Lung (tissue), 11 donors: ENCODE measurements at regions not wholly inside any gene's neighbourhood (a gene's known extent, or its start where the extent isn't known, plus 50 kb on each side); places are given as distances from the start of the nearest gene placed in this dataset.
A peak's percentile ranks its signal among the peaks of the same experiment; 100 is the strongest.

Source experiments
- ATAC-seq: fragments of 200-7000 bp; cut with Tn5 transposase; one replicate; pipeline ENCODE4 v1.9.1; 2020; ENCODE audit warnings: moderate number of reproducible peaks; ENCODE audit not compliant: insufficient read depth, low FRiP score
- DNase-seq, 3 donors: peaks; one replicate each; pipeline ENCODE4 v3.0.0-alpha.2; 2013 to 2017
- H3K27ac ChIP-seq, 2 donors: one replicate each; pipeline ENCODE4 v1.5.1; 2013; ENCODE audit warnings: mild to moderate bottlenecking in 2 of 2, moderate library complexity in 2 of 2, control low read depth in 1 of 2, inconsistent platforms in 1 of 2, low read depth in 1 of 2, low read length in 1 of 2
- H3K27me3 ChIP-seq, 3 donors: one replicate each; pipeline ENCODE4 v1.5.1; 2013; ENCODE audit warnings: low read length in 2 of 3; ENCODE audit not compliant: control insufficient read depth in 3 of 3, insufficient read depth in 3 of 3
- H3K36me3 ChIP-seq, 4 donors: one replicate each; pipeline ENCODE4 v1.5.1; 2013; ENCODE audit warnings: low read length in 4 of 4, mild to moderate bottlenecking in 1 of 4, moderate library complexity in 1 of 4; ENCODE audit not compliant: control insufficient read depth in 4 of 4, insufficient read depth in 4 of 4
- H3K4me1 ChIP-seq, 5 donors: one replicate each; pipeline ENCODE4 v1.5.1; 2013; ENCODE audit warnings: low read length in 5 of 5, mild to moderate bottlenecking in 2 of 5, moderate library complexity in 1 of 5; ENCODE audit not compliant: control insufficient read depth in 5 of 5, insufficient read depth in 5 of 5
- H3K4me3 ChIP-seq: one replicate; pipeline ENCODE4 v1.5.1; 2013; ENCODE audit warnings: mild to moderate bottlenecking, control low read depth, moderate library complexity
- H3K9ac ChIP-seq, 2 donors: one replicate each; pipeline ENCODE4 v1.5.1; 2013; ENCODE audit warnings: low read length in 2 of 2, control low read depth in 1 of 2; ENCODE audit not compliant: insufficient read depth in 1 of 2
- H3K9me3 ChIP-seq, 4 donors: one replicate each; pipeline ENCODE4 v1.5.1; 2013; ENCODE audit warnings: low read length in 3 of 4, mild to moderate bottlenecking in 1 of 4, moderate library complexity in 1 of 4; ENCODE audit not compliant: control insufficient read depth in 4 of 4, insufficient read depth in 3 of 4
- WGBS, 2 donors: extraction: QIAGEN DNeasy Blood & Tissue Kit; methylation state at CpG; one replicate each; pipeline ENCODE4 v1.1.7; 2013; 5-methylcytosine and 5-hydroxymethylcytosine counted together
- TF ChIP-seq, protein P1 (sequence below): IDR thresholded peaks from 2 replicates; pipeline ENCODE4 v1.5.1; 2012; ENCODE audit warnings: mild to moderate bottlenecking; ENCODE audit errors: control extremely low read depth, extremely low read depth
- donor health status: control.
- donor health status: control.
- donor health status: Bipolar disorder and iron deficiency.
- donor health status: healthy.
- donor health status: DM: yes; HTN: yes; CAD: no.

DNA sequence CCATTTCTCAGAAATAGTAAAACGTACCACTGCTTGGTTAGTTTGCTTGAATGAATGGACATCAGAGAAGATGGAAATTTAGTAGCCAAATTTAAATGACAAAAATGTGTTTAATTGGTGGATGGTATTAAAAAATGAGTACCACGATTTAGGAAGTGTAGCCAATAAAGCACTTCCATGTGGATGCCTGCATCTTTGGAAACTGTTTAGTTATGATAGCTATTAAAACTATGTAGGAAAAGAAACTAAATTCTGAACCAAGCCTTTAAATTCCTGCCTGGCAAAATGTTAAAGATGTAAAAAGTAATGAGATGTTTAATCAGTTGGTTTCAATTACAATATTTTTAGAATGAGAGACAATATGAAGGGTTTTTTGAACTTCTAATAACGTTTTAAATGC lies 94.8 kb downstream of the NUDT12 start:
- no peak for DNase-seq
- Histone ChIP-seq H3K9ac (no peak overlapping the region), H3K27me3 (no peaks in the 10 kb centered on the region), H3K27ac (no peak overlapping the region), H3K4me3 (no peak overlapping the region), H3K4me1 (no peaks in the 10 kb centered on the region), H3K9me3 (no peaks in the 10 kb centered on the region), H3K36me3 (no peaks in the 10 kb centered on the region)
- 80 to 90% methylated on average over 3 of the region's 3 CpGs for WGBS, 2 donors
- TF ChIP-seq, protein P1, sequence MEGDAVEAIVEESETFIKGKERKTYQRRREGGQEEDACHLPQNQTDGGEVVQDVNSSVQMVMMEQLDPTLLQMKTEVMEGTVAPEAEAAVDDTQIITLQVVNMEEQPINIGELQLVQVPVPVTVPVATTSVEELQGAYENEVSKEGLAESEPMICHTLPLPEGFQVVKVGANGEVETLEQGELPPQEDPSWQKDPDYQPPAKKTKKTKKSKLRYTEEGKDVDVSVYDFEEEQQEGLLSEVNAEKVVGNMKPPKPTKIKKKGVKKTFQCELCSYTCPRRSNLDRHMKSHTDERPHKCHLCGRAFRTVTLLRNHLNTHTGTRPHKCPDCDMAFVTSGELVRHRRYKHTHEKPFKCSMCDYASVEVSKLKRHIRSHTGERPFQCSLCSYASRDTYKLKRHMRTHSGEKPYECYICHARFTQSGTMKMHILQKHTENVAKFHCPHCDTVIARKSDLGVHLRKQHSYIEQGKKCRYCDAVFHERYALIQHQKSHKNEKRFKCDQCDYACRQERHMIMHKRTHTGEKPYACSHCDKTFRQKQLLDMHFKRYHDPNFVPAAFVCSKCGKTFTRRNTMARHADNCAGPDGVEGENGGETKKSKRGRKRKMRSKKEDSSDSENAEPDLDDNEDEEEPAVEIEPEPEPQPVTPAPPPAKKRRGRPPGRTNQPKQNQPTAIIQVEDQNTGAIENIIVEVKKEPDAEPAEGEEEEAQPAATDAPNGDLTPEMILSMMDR, result no peak
- no peak for ATAC-seq

DNA sequence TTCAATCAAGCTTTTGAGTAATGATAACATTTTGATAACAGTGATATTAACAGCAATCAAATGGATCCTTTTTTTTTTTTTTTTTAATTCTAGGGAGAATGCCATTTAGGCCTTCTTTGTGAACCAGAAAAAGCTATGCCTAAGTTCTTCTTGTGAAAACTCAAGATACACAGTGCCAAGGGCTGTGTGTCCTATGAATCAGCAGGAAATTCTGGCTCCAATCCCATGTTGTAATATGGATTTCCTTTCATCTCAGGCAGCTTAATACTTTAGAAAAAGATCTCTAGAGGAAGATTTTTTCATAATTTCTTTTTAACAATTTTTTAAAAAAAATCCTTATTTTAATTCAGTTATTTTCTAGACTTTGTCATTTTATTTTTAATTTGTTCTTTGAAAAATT lies 96.1 kb downstream of the NUDT12 start:
- no peak overlapping the region for H3K27ac ChIP-seq
- TF ChIP-seq, protein P1, result no peak
- H3K4me1 ChIP-seq, result no peaks in the 10 kb centered on the region
- H3K4me3 ChIP-seq, result no peak overlapping the region
- H3K27me3 ChIP-seq, result no peaks in the 10 kb centered on the region
- no peaks in the 10 kb centered on the region for H3K36me3 ChIP-seq
- DNase-seq (peak in 1 of 3 donors; percentile 38), ATAC-seq (no peak)
- no peak overlapping the region for H3K9ac ChIP-seq
- H3K9me3 ChIP-seq, result no peaks in the 10 kb centered on the region

DNA sequence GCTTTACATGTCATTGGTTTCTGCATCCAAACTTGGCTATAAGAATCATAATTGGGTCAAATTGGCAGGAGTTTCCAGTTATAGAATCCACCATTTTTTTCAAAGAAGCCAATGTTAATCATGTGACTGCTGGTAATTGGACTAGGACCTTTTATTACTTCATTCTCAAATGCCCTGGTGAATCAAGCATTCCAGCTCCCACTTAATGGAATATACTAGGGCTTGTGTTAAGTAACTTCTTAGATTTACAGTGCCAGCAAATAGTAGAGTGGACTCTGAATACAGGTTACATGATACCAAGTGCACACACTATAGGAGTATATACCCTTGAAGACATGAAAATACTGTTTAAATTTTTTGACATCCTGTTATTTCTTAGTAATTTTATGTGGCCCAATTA lies 96.7 kb downstream of the NUDT12 start:
- Histone ChIP-seq H3K4me1 (no peaks in the 10 kb centered on the region), H3K9ac (no peak overlapping the region), H3K27me3 (no peaks in the 10 kb centered on the region), H3K9me3 (no peaks in the 10 kb centered on the region), H3K4me3 (no peak overlapping the region), H3K27ac (no peak overlapping the region), H3K36me3 (no peaks in the 10 kb centered on the region)
- ATAC-seq (no peak), DNase-seq (no peak)
- TF ChIP-seq, protein P1, result no peak

DNA sequence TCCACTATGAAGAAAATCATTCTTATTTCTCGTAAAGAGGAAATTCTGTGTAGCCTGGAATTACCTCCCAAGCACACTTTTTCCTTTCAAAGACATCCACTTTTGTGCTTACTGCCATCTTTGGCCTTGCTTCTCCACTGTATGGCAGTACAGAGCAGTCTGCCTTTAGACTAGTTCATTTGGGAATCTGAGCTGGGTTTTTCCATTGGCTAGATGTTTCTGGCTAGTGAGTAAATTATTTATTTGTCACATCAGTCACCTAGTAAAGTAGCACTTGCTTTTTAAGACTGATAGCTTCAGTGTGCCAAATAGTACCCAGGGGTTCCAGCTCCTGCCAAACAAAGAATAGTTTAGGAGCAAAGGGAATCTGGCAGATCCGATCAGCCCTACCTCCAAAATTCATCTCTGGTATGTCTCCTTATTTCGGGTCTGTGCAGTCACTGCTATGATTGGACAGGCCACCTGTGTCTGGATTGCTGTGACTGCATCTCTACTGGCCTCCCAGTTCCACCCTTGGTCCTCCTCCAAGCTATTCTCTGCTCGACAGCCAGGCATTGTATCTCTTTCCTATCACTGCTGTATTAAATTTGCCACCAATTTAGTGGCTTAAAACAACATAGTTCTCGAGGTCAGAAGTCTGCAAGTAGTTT lies 97.6 kb downstream of the NUDT12 start:
- 87 to 92% methylated on average over 5 of the region's 5 CpGs for WGBS, 2 donors

More for the DNA sequence above, 97.6 kb downstream of the NUDT12 start:
- TF ChIP-seq, protein P1, result no peak
- no peaks in the 10 kb centered on the region for H3K36me3 ChIP-seq
- H3K27me3 ChIP-seq, result no peaks in the 10 kb centered on the region
- H3K4me1 ChIP-seq, result no peaks in the 10 kb centered on the region
- H3K27ac ChIP-seq, result no peak overlapping the region
- ATAC-seq (no peak), DNase-seq (no peak)
- H3K9ac ChIP-seq, result no peak overlapping the region
- H3K9me3 ChIP-seq, result no peaks in the 10 kb centered on the region
- no peak overlapping the region for H3K4me3 ChIP-seq
